ENCODE measurements at regions not wholly inside any gene's neighbourhood (a gene's known extent, or its start where the extent isn't known, plus 50 kb on each side); places are given as distances from the start of the nearest gene placed in this dataset.
"Not testable (repeated sequence)": the region's sequence is repeated elsewhere in the genome, so short reads cannot be mapped to it uniquely, and the experiment has no call there.

- in situ Hi-C loops (cut with MboI; ENCODE audit: low sequenced_read_pairs) = not testable (repeated sequence)
Observed at GRCh38 chr17:27090450-27091042, 203.4 kb upstream of the WSB1 start.

- in situ Hi-C loops (cut with MboI; ENCODE audit: low sequenced_read_pairs) = no loop called here
Observed at GRCh38 chr17:27091043-27091497, 202.8 kb upstream of the WSB1 start.

GRCh38 chr17:27094179-27094578 lies 199.7 kb upstream of the WSB1 start:
- in situ Hi-C loops (cut with MboI; ENCODE audit: low sequenced_read_pairs) = not testable (repeated sequence)

GRCh38 chr17:27095821-27096220 lies 198.1 kb upstream of the WSB1 start:
- in situ Hi-C loops (cut with MboI; ENCODE audit: low sequenced_read_pairs) = not testable (repeated sequence)

GRCh38 chr17:27099266-27099665 lies 194.6 kb upstream of the WSB1 start:
- in situ Hi-C loops (cut with MboI; ENCODE audit: low sequenced_read_pairs) = not testable (repeated sequence)

- in situ Hi-C loops (cut with MboI; ENCODE audit: low sequenced_read_pairs) = not testable (repeated sequence)
Observed at GRCh38 chr17:27104605-27105221, 189.2 kb upstream of the WSB1 start.

- in situ Hi-C loops (cut with MboI; ENCODE audit: low sequenced_read_pairs) = no loop called here
Observed at GRCh38 chr17:27105636-27106035, 188.3 kb upstream of the WSB1 start.

GRCh38 chr17:27106347-27106981 lies 187.4 kb upstream of the WSB1 start:
- in situ Hi-C loops (cut with MboI; ENCODE audit: low sequenced_read_pairs) = no loop called here

- in situ Hi-C loops (cut with MboI; ENCODE audit: low sequenced_read_pairs) = no loop called here
Observed at GRCh38 chr17:27106982-27107360, 186.9 kb upstream of the WSB1 start.

GRCh38 chr17:27107386-27108328 lies 186.3 kb upstream of the WSB1 start:
- in situ Hi-C loops (cut with MboI; ENCODE audit: low sequenced_read_pairs) = not testable (repeated sequence)

GRCh38 chr17:27109346-27109745 lies 184.6 kb upstream of the WSB1 start:
- in situ Hi-C loops (cut with MboI; ENCODE audit: low sequenced_read_pairs) = no loop called here

- in situ Hi-C loops (cut with MboI; ENCODE audit: low sequenced_read_pairs) = no loop called here
Observed at GRCh38 chr17:27153005-27153404, 140.9 kb upstream of the WSB1 start.

- in situ Hi-C loops (cut with MboI; ENCODE audit: low sequenced_read_pairs) = no loop called here
Observed at GRCh38 chr17:27155866-27156265, 138.0 kb upstream of the WSB1 start.

GRCh38 chr17:27157297-27157696 lies 136.6 kb upstream of the WSB1 start:
- in situ Hi-C loops (cut with MboI; ENCODE audit: low sequenced_read_pairs) = no loop called here

GRCh38 chr17:27157898-27158297 lies 136.0 kb upstream of the WSB1 start:
- in situ Hi-C loops (cut with MboI; ENCODE audit: low sequenced_read_pairs) = no loop called here

- in situ Hi-C loops (cut with MboI; ENCODE audit: low sequenced_read_pairs) = no loop called here
Observed at GRCh38 chr17:27158382-27158781, 135.5 kb upstream of the WSB1 start.

GRCh38 chr17:27180322-27180721 lies 113.6 kb upstream of the WSB1 start:
- in situ Hi-C loops (cut with MboI; ENCODE audit: low sequenced_read_pairs) = no loop called here

GRCh38 chr17:27181379-27181925 lies 112.5 kb upstream of the WSB1 start:
- in situ Hi-C loops (cut with MboI; ENCODE audit: low sequenced_read_pairs) = not testable (repeated sequence)

- in situ Hi-C loops (cut with MboI; ENCODE audit: low sequenced_read_pairs) = no loop called here
Observed at GRCh38 chr17:27181935-27182334, 112.0 kb upstream of the WSB1 start.

GRCh38 chr17:27197505-27197904 lies 96.4 kb upstream of the WSB1 start:
- in situ Hi-C loops (cut with MboI; ENCODE audit: low sequenced_read_pairs) = not testable (repeated sequence)

GRCh38 chr17:27199948-27200347 lies 94.0 kb upstream of the WSB1 start:
- in situ Hi-C loops (cut with MboI; ENCODE audit: low sequenced_read_pairs) = loop anchor here (25.0 kb wide), 1 partner anchor 562 kb away; no protein-coding TSS in a partner anchor
